H1 (cell line): ENCODE measurements at regions not wholly inside any gene's neighbourhood (a gene's known extent, or its start where the extent isn't known, plus 50 kb on each side); places are given as distances from the start of the nearest gene placed in this dataset.

Experiments
- ATF2 ChIP-seq: IDR thresholded peaks from 2 replicates; pipeline ENCODE4 v1.6.1; 2012; ENCODE audit warnings: low read length, inconsistent platforms
- CTCF ChIP-seq, 3 experiments: IDR thresholded peaks; 1 replicate in 2 of 3; 2 replicates in 1 of 3; pipeline versions ENCODE4 v1.5.1 to v1.6.1; 2011; ENCODE audit warnings: low read length in 3 of 3, mild to moderate bottlenecking in 3 of 3, inconsistent platforms in 2 of 3, low read depth in 1 of 3, moderate library complexity in 1 of 3; ENCODE audit not compliant: insufficient read depth in 1 of 3; ENCODE audit errors: control extremely low read depth in 1 of 3
- EGR1 ChIP-seq: IDR thresholded peaks from 2 replicates; pipeline ENCODE4 v1.6.1; 2011; ENCODE audit warnings: low read depth, low read length, borderline replicate concordance
- GTF2F1 ChIP-seq: IDR thresholded peaks from 2 replicates; pipeline ENCODE4 v1.6.1; 2012; ENCODE audit warnings: low read depth, low read length, improper control_type of control experiment, borderline replicate concordance
- HDAC2 ChIP-seq, 2 experiments: fragments of 300-600 bp in 1 of 2; sonication (generic) in 1 of 2; IDR thresholded peaks; 2 replicates each; pipeline ENCODE4 v1.6.1; 2011 to 2012; ENCODE audit warnings: low read depth in 2 of 2, low read length in 2 of 2, mild to moderate bottlenecking in 2 of 2, moderate library complexity in 2 of 2, borderline replicate concordance in 1 of 2, inconsistent platforms in 1 of 2
- MAX ChIP-seq: IDR thresholded peaks from 2 replicates; pipeline ENCODE4 v1.6.1; 2012; ENCODE audit warnings: inconsistent platforms
- PHF8 ChIP-seq: fragments of 200-600 bp; sonication (generic); conservative IDR thresholded peaks from 2 replicates; pipeline ENCODE4 v1.7.1; 2012; ENCODE audit warnings: low read depth, mild to moderate bottlenecking, inconsistent platforms, low read length, moderate library complexity
- POLR2A ChIP-seq, 2 experiments: IDR thresholded peaks; 1 replicate in 1 of 2; 2 replicates in 1 of 2; pipeline ENCODE4 v1.6.1; 2011; ENCODE audit warnings: low read depth in 2 of 2, low read length in 2 of 2, mild to moderate bottlenecking in 2 of 2; ENCODE audit errors: control extremely low read depth in 1 of 2
- POLR2AphosphoS5 ChIP-seq: IDR thresholded peaks from 2 replicates; pipeline ENCODE4 v1.6.1; 2011; ENCODE audit warnings: low read depth, low read length
- RAD21 ChIP-seq, 2 experiments: IDR thresholded peaks in 1 of 2; conservative IDR thresholded peaks in 1 of 2; 2 replicates each; pipeline ENCODE4 v1.6.1; 2011; ENCODE audit warnings: low read depth in 2 of 2, low read length in 2 of 2, improper control_type of control experiment in 1 of 2, inconsistent platforms in 1 of 2, mild to moderate bottlenecking in 1 of 2, moderate library complexity in 1 of 2
- RBBP5 ChIP-seq: IDR thresholded peaks from 2 replicates; pipeline ENCODE4 v1.7.1; 2012; ENCODE audit warnings: low read depth, mild to moderate bottlenecking, inconsistent platforms, low read length, moderate library complexity, borderline replicate concordance
- RFX5 ChIP-seq: IDR thresholded peaks from 2 replicates; pipeline ENCODE4 v1.6.1; 2011; ENCODE audit warnings: low read depth, low read length, improper control_type of control experiment, borderline replicate concordance
- SP2 ChIP-seq: IDR thresholded peaks from 2 replicates; pipeline ENCODE4 v1.6.1; 2012; ENCODE audit warnings: mild to moderate bottlenecking, low read length, inconsistent platforms
- YY1 ChIP-seq: IDR thresholded peaks from 2 replicates; pipeline ENCODE4 v1.6.1; 2011; ENCODE audit warnings: low read depth, mild to moderate bottlenecking, low read length

GRCh38 chr6:140561701-140562100 lies 1187.3 kb upstream of the CITED2 start:
- TF ChIP-seq CTCF (IDR thresholded peaks at IDR 0.05; ENCODE audit: control extremely low read depth in 1 of 3, insufficient read depth in 1 of 3, low read depth in 1 of 3, low read length in 3 of 3), result no peak
- no peak for TF ChIP-seq RAD21 (IDR thresholded peaks at IDR 0.05 in 1 of 2, conservative IDR thresholded peaks at IDR 0.05 in 1 of 2; ENCODE audit: low read depth in 2 of 2, low read length in 2 of 2)
- no peak for TF ChIP-seq RFX5
- TF ChIP-seq RBBP5, result no peak
- no peak for TF ChIP-seq POLR2A (IDR thresholded peaks at IDR 0.05; ENCODE audit: control extremely low read depth in 1 of 2, low read depth in 2 of 2, low read length in 2 of 2)
- TF ChIP-seq ATF2, result no peak
- no peak for TF ChIP-seq PHF8
- TF ChIP-seq SP2, result no peak
- no peak for TF ChIP-seq MAX
- no peak for TF ChIP-seq GTF2F1
- TF ChIP-seq HDAC2 (IDR thresholded peaks at IDR 0.05; ENCODE audit: borderline replicate concordance in 1 of 2, low read depth in 2 of 2, low read length in 2 of 2), result no peak
- no peak for TF ChIP-seq POLR2AphosphoS5
- no peak for TF ChIP-seq EGR1
- no peak for TF ChIP-seq YY1
